Gastrocnemius medialis (tissue), 4 donors: ENCODE measurements at regions not wholly inside any gene's neighbourhood (a gene's known extent, or its start where the extent isn't known, plus 50 kb on each side); places are given as distances from the start of the nearest gene placed in this dataset.

ENCODE experiments used
- ATAC-seq, 2 donors: fragments of 150-250 bp; one replicate each; pipeline ENCODE4 v1.9.1; 2016
- DNase-seq, 2 donors: peaks; one replicate each; pipeline ENCODE4 v3.0.0-alpha.2; 2019
- H3K27ac ChIP-seq, 4 donors: fragments of 200-600 bp; sonication (generic); 1 replicate in 1 of 4; 2 replicates in 3 of 4; pipeline ENCODE4 v1.5.1; 2016 to 2018; ENCODE audit warnings: mild to moderate bottlenecking in 2 of 4, moderate library complexity in 1 of 4
- H3K27me3 ChIP-seq, 3 donors: fragments of 200-600 bp; sonication (generic) in 2 of 3; 1 replicate in 1 of 3; 2 replicates in 2 of 3; pipeline versions ENCODE4 v1.5.1 to v1.6.0; 2016 to 2019; ENCODE audit warnings: mild to moderate bottlenecking in 1 of 3, moderate library complexity in 1 of 3
- H3K36me3 ChIP-seq, 2 donors: fragments of 200-600 bp; sonication (generic) in 1 of 2; one replicate each; pipeline ENCODE4 v1.5.1; 2017 to 2018
- H3K4me1 ChIP-seq, 2 donors: fragments of 200-600 bp; sonication (generic) in 1 of 2; one replicate each; pipeline ENCODE4 v1.5.1; 2016 to 2017; ENCODE audit warnings: mild to moderate bottlenecking in 2 of 2
- H3K4me3 ChIP-seq, 4 donors: fragments of 200-600 bp; sonication (generic) in 3 of 4; 1 replicate in 1 of 4; 2 replicates in 3 of 4; pipeline ENCODE4 v1.5.1; 2016 to 2019; ENCODE audit warnings: mild to moderate bottlenecking in 2 of 4
- H3K9me3 ChIP-seq, 3 donors: fragments of 200-600 bp; sonication (generic) in 2 of 3; 1 replicate in 1 of 3; 2 replicates in 2 of 3; pipeline ENCODE4 v1.5.1; 2016 to 2019
- CTCF ChIP-seq, 5 experiments: fragments of 450-650 bp in 3 of 5; fragments of 200-600 bp in 2 of 5; sonication (generic) in 2 of 5; IDR thresholded peaks in 4 of 5; conservative IDR thresholded peaks in 1 of 5; 1 replicate in 4 of 5; 2 replicates in 1 of 5; pipeline ENCODE4 v1.5.1; 2016 to 2019; ENCODE audit warnings: antibody characterized with exemption in 5 of 5, mild to moderate bottlenecking in 3 of 5, moderate library complexity in 3 of 5
- POLR2A ChIP-seq, 2 donors: fragments of 450-650 bp; IDR thresholded peaks; one replicate each; pipeline ENCODE4 v1.6.1; 2017; ENCODE audit warnings: antibody characterized with exemption in 2 of 2, mild to moderate bottlenecking in 2 of 2, moderate library complexity in 2 of 2
- in situ Hi-C, 4 donors: fragments of 200-750 bp; cut with MboI; loops; one replicate each; pipeline versions ENCODE4 v1.15.0 to v1.8.0; 2017; ENCODE audit warnings: low sequenced_read_pairs in 4 of 4
- intact Hi-C: fragments of 100-400 bp; cut with DNase I; formaldehyde crosslinking; loops from one replicate; pipeline ENCODE4 v1.15.1; 2023; ENCODE audit warnings: low total_unique reads

GRCh38 chr11:19574916-19575315, 137.7 kb upstream of the NAV2 start:
- DNase-seq: no peak
- no peak overlapping the region for H3K27ac ChIP-seq
- in situ Hi-C loops: no loop called here

GRCh38 chr11:19573666-19574065, 139.0 kb upstream of the NAV2 start:
- intact Hi-C loops: no loop called here
- H3K4me3 ChIP-seq: no peak overlapping the region
- H3K27ac ChIP-seq: no peak overlapping the region
- ATAC-seq (no peak), DNase-seq (no peak)
- no peaks in the 10 kb centered on the region for H3K9me3 ChIP-seq
- peaks cover 18 to 19% of the 10 kb centered on the region in 2 donors for H3K4me1 ChIP-seq
- H3K27me3 ChIP-seq: no peaks in the 10 kb centered on the region
- no peak for TF ChIP-seq POLR2A (IDR thresholded peaks at IDR 0.05)
- no peak for TF ChIP-seq CTCF (IDR thresholded peaks at IDR 0.05 in 4 of 5, conservative IDR thresholded peaks at IDR 0.05 in 1 of 5)
- in situ Hi-C loops: no loop called here
- no peaks in the 10 kb centered on the region for H3K36me3 ChIP-seq

More at GRCh38 chr11:19574916-19575315, 137.7 kb upstream of the NAV2 start:
- H3K4me3 ChIP-seq: no peak overlapping the region
- no peaks in the 10 kb centered on the region for H3K27me3 ChIP-seq
- intact Hi-C loops: no loop called here
- TF ChIP-seq CTCF (IDR thresholded peaks at IDR 0.05 in 4 of 5, conservative IDR thresholded peaks at IDR 0.05 in 1 of 5): no peak
- TF ChIP-seq POLR2A (IDR thresholded peaks at IDR 0.05): no peak
- H3K36me3 ChIP-seq: no peaks in the 10 kb centered on the region
- ATAC-seq: no peak
- H3K9me3 ChIP-seq: no peaks in the 10 kb centered on the region
- peaks cover 19 to 20% of the 10 kb centered on the region in 2 donors for H3K4me1 ChIP-seq

- Histone ChIP-seq H3K36me3 (no peaks in the 10 kb centered on the region), H3K4me3 (no peak overlapping the region), H3K4me1 (peaks cover 1 to 3% of the 10 kb centered on the region in 2 donors), H3K27ac (no peak overlapping the region), H3K27me3 (no peaks in the 10 kb centered on the region), H3K9me3 (no peaks in the 10 kb centered on the region)
- intact Hi-C loops (no loop called here), in situ Hi-C loops (no loop called here)
- ATAC-seq (no peak), DNase-seq (no peak)
- TF ChIP-seq CTCF (IDR thresholded peaks at IDR 0.05 in 4 of 5, conservative IDR thresholded peaks at IDR 0.05 in 1 of 5) (no peak), POLR2A (IDR thresholded peaks at IDR 0.05) (no peak)
These were observed 140.7 kb upstream of the NAV2 start for GRCh38 chr11:19571906-19572305.

GRCh38 chr11:19570889-19571288, 141.7 kb upstream of the NAV2 start:
- no peaks in the 10 kb centered on the region for H3K4me1 ChIP-seq
- TF ChIP-seq POLR2A (IDR thresholded peaks at IDR 0.05) (no peak), CTCF (IDR thresholded peaks at IDR 0.05 in 4 of 5, conservative IDR thresholded peaks at IDR 0.05 in 1 of 5) (no peak)
- ATAC-seq (no peak), DNase-seq (no peak)
- no peak overlapping the region for H3K27ac ChIP-seq
- intact Hi-C loops: no loop called here
- H3K4me3 ChIP-seq: no peak overlapping the region
- in situ Hi-C loops: no loop called here
- H3K27me3 ChIP-seq: no peaks in the 10 kb centered on the region
- H3K9me3 ChIP-seq: no peaks in the 10 kb centered on the region
- no peaks in the 10 kb centered on the region for H3K36me3 ChIP-seq

GRCh38 chr11:19567996-19568395, 144.6 kb upstream of the NAV2 start:
- intact Hi-C loops (loop anchor here (10.0 kb wide), 1 partner anchor 787 kb away; no protein-coding TSS in a partner anchor), in situ Hi-C loops (loop anchor here in 3 of 4 donors (5.0 kb wide), 1 partner anchor 334 kb away; no protein-coding TSS in a partner anchor)
- H3K4me3 ChIP-seq: no peak overlapping the region
- peaks cover 0 to 9% of the 10 kb centered on the region in 2 donors for H3K4me1 ChIP-seq
- ATAC-seq (no peak), DNase-seq (no peak)
- no peaks in the 10 kb centered on the region for H3K36me3 ChIP-seq
- no peak overlapping the region for H3K27ac ChIP-seq
- no peaks in the 10 kb centered on the region for H3K9me3 ChIP-seq
- H3K27me3 ChIP-seq: no peaks in the 10 kb centered on the region
- TF ChIP-seq POLR2A (IDR thresholded peaks at IDR 0.05) (no peak), CTCF (IDR thresholded peaks at IDR 0.05 in 4 of 5, conservative IDR thresholded peaks at IDR 0.05 in 1 of 5) (no peak)
